Activated CD4-positive, alpha-beta T cell treated with anti-CD3 and anti-CD28 coated beads for 36 hours (primary cell): ENCODE measurements at regions not wholly inside any gene's neighbourhood (a gene's known extent, or its start where the extent isn't known, plus 50 kb on each side); places are given as distances from the start of the nearest gene placed in this dataset.
"Not testable (repeated sequence)": the region's sequence is repeated elsewhere in the genome, so short reads cannot be mapped to it uniquely, and the experiment has no call there.

Source experiments
- ATAC-seq: fragments of 200-7000 bp; cut with Tn5 transposase; one replicate; pipeline ENCODE4 v1.10.0; 2021; ENCODE audit warnings: mild to moderate bottlenecking, moderate library complexity
- CTCF ChIA-PET: fragments of 350-600 bp; sonication (Branson Sonifier 250); formaldehyde crosslinking; loops from one replicate; lab custom pipeline; 2021; ENCODE audit warnings: antibody characterized with exemption; lab: Charles Lee
- POLR2A ChIA-PET: fragments of 350-600 bp; sonication (Branson Sonifier 250); formaldehyde crosslinking; loops from one replicate; lab custom pipeline; 2021; ENCODE audit warnings: antibody characterized with exemption, inconsistent platforms; lab: Charles Lee
- DNase-seq: peaks from one replicate; pipeline ENCODE4 v3.0.0-alpha.2; 2020
- H3K27ac Mint-ChIP-seq: one replicate; pipeline ENCODE4 v1.8.0; 2021; ENCODE audit warnings: mixed read lengths
- H3K27me3 Mint-ChIP-seq: one replicate; pipeline ENCODE4 v1.8.0; 2021; ENCODE audit warnings: mixed read lengths
- H3K36me3 Mint-ChIP-seq: one replicate; pipeline ENCODE4 v1.8.0; 2021; ENCODE audit warnings: low read depth, mixed read lengths
- H3K4me1 Mint-ChIP-seq: one replicate; pipeline ENCODE4 v1.8.0; 2021; ENCODE audit warnings: mixed read lengths
- H3K4me3 Mint-ChIP-seq: one replicate; pipeline ENCODE4 v1.8.0; 2021; ENCODE audit warnings: mild to moderate bottlenecking, moderate library complexity, mixed read lengths
- H3K9me3 Mint-ChIP-seq: one replicate; pipeline ENCODE4 v1.8.0; 2021; ENCODE audit warnings: low read depth, mixed read lengths
- intact Hi-C, 2 experiments: fragments of 100-400 bp; cut with DNase I in 1 of 2; cut with micrococcal nuclease in 1 of 2; formaldehyde crosslinking; loops; one replicate each; pipeline versions ENCODE4 v1.14.2 to v1.15.1; 2022 to 2024; cut with DNase I, micrococcal nuclease

GRCh38 chr3:95506174-95506573 lies 1308.2 kb upstream of the EPHA6 start:
- Mint-ChIP-seq H3K4me3 (no peak overlapping the region), H3K9me3 (peaks cover 7% of the 10 kb centered on the region), H3K27ac (no peak overlapping the region), H3K36me3 (no peaks in the 10 kb centered on the region), H3K27me3 (no peaks in the 10 kb centered on the region), H3K4me1 (no peaks in the 10 kb centered on the region)
- intact Hi-C loops: no loop called here
- ATAC-seq (no peak), DNase-seq (no peak)
- ChIA-PET POLR2A (no interaction called here), CTCF (no interaction called here)

- no peaks in the 10 kb centered on the region for H3K27me3 Mint-ChIP-seq
- no peaks in the 10 kb centered on the region for H3K4me1 Mint-ChIP-seq
- no peak overlapping the region for H3K27ac Mint-ChIP-seq
- peaks cover 7% of the 10 kb centered on the region for H3K9me3 Mint-ChIP-seq
- no peaks in the 10 kb centered on the region for H3K36me3 Mint-ChIP-seq
- CTCF ChIA-PET: no interaction called here
- DNase-seq: no peak
- ATAC-seq: no peak
- H3K4me3 Mint-ChIP-seq: no peak overlapping the region
- intact Hi-C loops: no loop called here
- POLR2A ChIA-PET: no interaction called here
Observed at GRCh38 chr3:95508124-95508523, 1306.3 kb upstream of the EPHA6 start.

- intact Hi-C loops: no loop called here
- no peak overlapping the region for H3K4me3 Mint-ChIP-seq
- ChIA-PET CTCF (no interaction called here), POLR2A (no interaction called here)
- ATAC-seq (no peak), DNase-seq (no peak)
- no peak overlapping the region for H3K27ac Mint-ChIP-seq
- H3K9me3 Mint-ChIP-seq: peaks cover 10% of the 10 kb centered on the region
- no peaks in the 10 kb centered on the region for H3K36me3 Mint-ChIP-seq
- no peaks in the 10 kb centered on the region for H3K4me1 Mint-ChIP-seq
- no peaks in the 10 kb centered on the region for H3K27me3 Mint-ChIP-seq
Observed at GRCh38 chr3:95511828-95512227, 1302.6 kb upstream of the EPHA6 start.

- no peak overlapping the region for H3K4me3 Mint-ChIP-seq
- peaks cover 5% of the 10 kb centered on the region for H3K9me3 Mint-ChIP-seq
- ChIA-PET POLR2A (no interaction called here), CTCF (no interaction called here)
- no peaks in the 10 kb centered on the region for H3K27me3 Mint-ChIP-seq
- intact Hi-C loops: no loop called here
- H3K27ac Mint-ChIP-seq: no peak overlapping the region
- no peaks in the 10 kb centered on the region for H3K4me1 Mint-ChIP-seq
- ATAC-seq: no peak
- DNase-seq: no peak
- no peaks in the 10 kb centered on the region for H3K36me3 Mint-ChIP-seq
Observed at GRCh38 chr3:95514260-95514659, 1300.1 kb upstream of the EPHA6 start.

GRCh38 chr3:95521396-95521795 lies 1293.0 kb upstream of the EPHA6 start:
- Mint-ChIP-seq H3K36me3 (no peaks in the 10 kb centered on the region), H3K4me3 (no peak overlapping the region), H3K27ac (no peak overlapping the region), H3K9me3 (no peaks in the 10 kb centered on the region), H3K4me1 (no peaks in the 10 kb centered on the region), H3K27me3 (no peaks in the 10 kb centered on the region)
- DNase-seq (no peak), ATAC-seq (no peak)
- intact Hi-C loops: no loop called here
- POLR2A ChIA-PET: no interaction called here
- CTCF ChIA-PET: no interaction called here

GRCh38 chr3:95522449-95522848 lies 1291.9 kb upstream of the EPHA6 start:
- DNase-seq: no peak
- no peak overlapping the region for H3K27ac Mint-ChIP-seq

GRCh38 chr3:95539950-95540483 lies 1274.4 kb upstream of the EPHA6 start:
- intact Hi-C loops: no loop called here

More at GRCh38 chr3:95522449-95522848, 1291.9 kb upstream of the EPHA6 start:
- H3K36me3 Mint-ChIP-seq: no peaks in the 10 kb centered on the region
- H3K4me1 Mint-ChIP-seq: no peaks in the 10 kb centered on the region
- CTCF ChIA-PET: no interaction called here
- no peaks in the 10 kb centered on the region for H3K9me3 Mint-ChIP-seq
- intact Hi-C loops: no loop called here
- no peak overlapping the region for H3K4me3 Mint-ChIP-seq
- no peak for ATAC-seq
- POLR2A ChIA-PET: no interaction called here
- H3K27me3 Mint-ChIP-seq: no peaks in the 10 kb centered on the region

GRCh38 chr3:95565502-95565901 lies 1248.9 kb upstream of the EPHA6 start:
- Mint-ChIP-seq H3K4me1 (no peaks in the 10 kb centered on the region), H3K27ac (no peak overlapping the region), H3K9me3 (peaks cover 12% of the 10 kb centered on the region), H3K36me3 (no peaks in the 10 kb centered on the region), H3K4me3 (no peak overlapping the region), H3K27me3 (no peaks in the 10 kb centered on the region)
- DNase-seq (no peak), ATAC-seq (no peak)
- ChIA-PET POLR2A (no interaction called here), CTCF (no interaction called here)
- intact Hi-C loops: no loop called here

More at GRCh38 chr3:95539950-95540483, 1274.4 kb upstream of the EPHA6 start:
- no peak overlapping the region for H3K27ac Mint-ChIP-seq
- no peaks in the 10 kb centered on the region for H3K36me3 Mint-ChIP-seq
- no peaks in the 10 kb centered on the region for H3K27me3 Mint-ChIP-seq
- no peak overlapping the region for H3K4me3 Mint-ChIP-seq
- CTCF ChIA-PET: no interaction called here
- peaks cover 1% of the 10 kb centered on the region for H3K9me3 Mint-ChIP-seq
- no peak for ATAC-seq
- no peak for DNase-seq
- no peaks in the 10 kb centered on the region for H3K4me1 Mint-ChIP-seq
- POLR2A ChIA-PET: no interaction called here

- ChIA-PET POLR2A (no interaction called here), CTCF (no interaction called here)
- Mint-ChIP-seq H3K9me3 (peaks cover 12% of the 10 kb centered on the region), H3K27ac (no peak overlapping the region), H3K4me1 (no peaks in the 10 kb centered on the region), H3K36me3 (no peaks in the 10 kb centered on the region), H3K4me3 (no peak overlapping the region), H3K27me3 (no peaks in the 10 kb centered on the region)
- no peak for ATAC-seq
- intact Hi-C loops: no loop called here
- no peak for DNase-seq
Observed at GRCh38 chr3:95567346-95567745, 1247.0 kb upstream of the EPHA6 start.

GRCh38 chr3:95586754-95587153 lies 1227.6 kb upstream of the EPHA6 start:
- H3K4me1 Mint-ChIP-seq: no peaks in the 10 kb centered on the region
- CTCF ChIA-PET: no interaction called here
- DNase-seq (no peak), ATAC-seq (no peak)
- intact Hi-C loops: no loop called here
- no peak overlapping the region for H3K4me3 Mint-ChIP-seq
- H3K36me3 Mint-ChIP-seq: no peaks in the 10 kb centered on the region
- H3K9me3 Mint-ChIP-seq: peaks cover 2% of the 10 kb centered on the region
- no peak overlapping the region for H3K27ac Mint-ChIP-seq
- no peaks in the 10 kb centered on the region for H3K27me3 Mint-ChIP-seq
- POLR2A ChIA-PET: no interaction called here

GRCh38 chr3:95587641-95588040 lies 1226.8 kb upstream of the EPHA6 start:
- H3K27me3 Mint-ChIP-seq, H3K27ac Mint-ChIP-seq, DNase-seq, H3K9me3 Mint-ChIP-seq, CTCF ChIA-PET, POLR2A ChIA-PET, H3K4me1 Mint-ChIP-seq, intact Hi-C loops, H3K4me3 Mint-ChIP-seq, ATAC-seq, H3K36me3 Mint-ChIP-seq: not testable (repeated sequence)

- ChIA-PET POLR2A (no interaction called here), CTCF (interaction anchor here (0.5 kb wide), 1 partner anchor 20 kb away, joined by 3 read pairs; no protein-coding TSS in a partner anchor)
- DNase-seq: no peak
- Mint-ChIP-seq H3K4me3 (no peak overlapping the region), H3K4me1 (no peaks in the 10 kb centered on the region), H3K27me3 (no peaks in the 10 kb centered on the region), H3K36me3 (no peaks in the 10 kb centered on the region), H3K9me3 (peaks cover 2% of the 10 kb centered on the region), H3K27ac (no peak overlapping the region)
- intact Hi-C loops: no loop called here
- no peak for ATAC-seq
Observed at GRCh38 chr3:95588473-95588872, 1225.9 kb upstream of the EPHA6 start.
